Hematopoietic multipotent progenitor cell (in vitro differentiated cells): ENCODE measurements at regions not wholly inside any gene's neighbourhood (a gene's known extent, or its start where the extent isn't known, plus 50 kb on each side); places are given as distances from the start of the nearest gene placed in this dataset.

Experiments used
- DNase-seq, 3 donors: peaks; one replicate each; pipeline ENCODE4 v3.0.0-alpha.2; 2011 to 2015; ENCODE audit warnings: low read depth in 2 of 3, low spot score in 2 of 3

DNA sequence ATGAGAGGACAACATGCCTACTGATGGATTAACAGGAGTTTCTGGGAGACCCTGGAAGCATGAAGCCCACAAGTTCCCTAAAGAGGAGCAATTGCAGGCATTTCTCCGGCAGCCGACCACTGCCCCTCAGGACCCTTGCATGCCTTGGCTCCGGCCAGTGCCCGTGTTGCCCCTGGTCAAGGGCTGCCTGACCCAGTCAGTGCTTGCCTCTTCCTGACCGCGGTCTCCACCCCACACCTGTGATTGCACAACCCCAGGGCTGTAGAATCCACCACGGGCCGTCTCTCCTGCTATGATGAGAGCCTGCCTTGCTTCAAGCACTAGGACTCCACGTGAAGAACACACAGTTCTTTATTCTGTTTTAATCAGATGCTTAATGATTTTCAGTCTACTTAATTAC is 127.5 kb downstream of the GLI2 start:
- DNase-seq, result no peak

DNA sequence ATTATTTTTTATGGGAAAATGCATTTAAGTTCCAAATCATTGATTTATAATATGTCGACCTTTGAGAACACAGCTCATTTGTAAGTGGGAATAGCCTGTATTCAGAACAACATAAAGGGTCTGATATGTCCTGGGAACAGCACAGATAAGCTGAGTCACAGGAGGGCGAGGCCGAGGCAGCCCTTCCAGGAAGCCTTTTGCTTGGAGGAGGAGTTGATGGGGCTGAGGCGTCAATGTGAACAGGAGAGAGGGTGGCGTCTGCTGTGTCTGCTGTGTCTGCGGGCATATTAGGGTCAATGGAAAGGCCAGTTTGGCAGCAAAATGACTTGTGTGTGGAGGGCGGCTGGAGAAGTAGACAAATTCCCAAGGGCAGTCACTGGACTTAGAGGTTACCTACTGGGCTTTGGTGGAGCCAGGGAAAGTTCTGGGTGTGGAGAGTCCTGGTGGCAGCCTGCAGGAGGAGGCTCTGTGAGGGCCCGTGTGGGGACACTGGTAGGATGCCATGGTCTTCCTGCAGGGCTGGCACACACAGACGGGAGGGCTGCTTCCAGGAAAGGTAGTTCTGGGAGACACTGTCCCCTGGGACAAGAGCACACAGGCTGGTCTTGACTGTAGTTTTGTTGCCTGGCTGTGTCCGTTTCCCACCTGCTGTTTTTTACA is 128.1 kb downstream of the GLI2 start:
- DNase-seq, result no peak

DNA sequence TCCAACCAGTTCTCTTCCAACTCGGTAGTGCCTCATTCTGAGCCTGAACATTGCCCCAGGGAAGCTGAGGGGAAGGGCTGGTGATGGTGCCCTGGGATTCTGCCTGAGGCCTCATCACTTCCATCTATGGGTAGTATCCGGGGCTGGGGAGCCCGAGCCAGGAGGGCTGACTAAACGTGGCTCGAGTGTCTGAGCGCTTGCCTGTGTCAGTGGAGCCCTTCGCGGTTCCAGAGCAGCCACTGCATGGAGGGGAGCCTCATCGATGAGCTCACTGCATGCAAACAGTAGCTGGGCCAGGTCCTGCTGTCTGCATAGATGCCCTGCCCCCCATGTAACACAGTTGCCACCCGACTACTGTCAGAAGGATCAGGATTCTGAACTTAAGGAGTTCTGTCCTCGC is 129.3 kb downstream of the GLI2 start:
- DNase-seq, result no peak

DNA sequence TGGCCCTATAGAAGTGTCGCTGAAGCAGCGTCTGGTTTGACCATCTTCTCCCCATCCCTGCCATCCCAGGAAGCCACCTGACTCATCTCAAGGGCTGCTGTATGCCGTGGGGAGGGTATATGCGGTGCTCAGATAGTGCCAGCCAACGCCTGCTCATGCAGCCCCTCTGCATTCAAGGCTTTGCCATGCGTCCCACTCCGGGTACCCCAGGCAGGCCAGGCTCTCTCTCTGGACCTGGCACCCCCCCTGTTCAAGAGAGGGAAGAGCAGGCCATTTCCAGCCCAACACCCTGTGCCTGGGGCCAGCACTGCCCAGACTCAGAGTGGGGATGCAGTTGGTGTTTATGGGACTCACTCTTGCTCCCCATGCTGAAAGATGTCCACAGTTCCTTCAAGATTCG is 130.0 kb downstream of the GLI2 start:
- no peak for DNase-seq

DNA sequence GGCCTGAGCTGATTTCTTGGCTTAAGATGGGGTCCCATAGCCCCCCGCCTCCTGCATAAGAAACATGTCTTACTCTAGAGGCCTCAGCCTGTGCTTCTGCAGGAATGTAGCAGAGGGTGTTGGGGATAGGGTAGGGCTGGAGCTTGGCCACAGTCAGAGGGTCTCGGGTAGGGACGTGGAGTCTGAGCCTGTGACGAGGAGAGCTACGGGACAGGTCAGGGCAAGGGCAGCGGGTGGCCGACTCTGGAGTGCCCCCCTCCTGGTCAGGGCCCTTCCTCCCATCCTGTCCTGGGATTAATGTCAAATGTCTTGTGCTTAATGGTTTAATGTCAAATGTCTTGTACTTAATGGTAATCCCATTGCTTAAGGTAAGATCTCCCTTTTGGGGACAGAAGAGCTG is 130.4 kb downstream of the GLI2 start:
- DNase-seq, result no peak

DNA sequence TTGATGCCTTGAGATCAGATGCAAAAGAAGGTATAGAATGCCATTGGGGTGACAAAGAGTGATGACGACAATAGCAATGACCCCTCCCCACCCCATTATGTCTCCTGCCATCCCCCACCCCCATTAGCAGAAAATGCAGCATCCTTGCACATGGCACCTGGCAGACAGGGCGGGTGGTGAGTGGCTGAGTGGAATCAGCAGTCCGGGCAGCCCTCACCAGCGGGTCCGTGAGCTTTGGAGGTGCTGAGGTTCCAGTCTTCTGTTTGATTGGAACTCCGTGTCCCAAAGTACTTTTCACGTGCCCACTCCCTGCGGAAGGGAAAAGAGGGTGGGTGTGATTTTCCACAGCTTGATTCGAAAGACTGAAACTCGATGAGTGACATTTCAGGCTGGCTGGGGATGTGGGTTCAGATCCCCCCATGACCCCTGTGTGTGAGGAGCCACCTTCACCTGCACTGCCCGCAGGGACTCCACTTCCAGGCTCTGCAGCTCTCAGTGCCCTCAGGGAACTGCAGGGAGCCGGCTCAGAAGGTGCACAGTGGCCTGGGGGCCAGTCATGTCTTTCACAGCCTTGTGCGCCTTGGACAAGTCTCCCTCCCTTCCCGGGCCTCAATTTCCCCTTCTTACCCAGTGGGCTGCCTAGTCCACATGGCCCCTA is 130.9 kb downstream of the GLI2 start:
- DNase-seq, result no peak

DNA sequence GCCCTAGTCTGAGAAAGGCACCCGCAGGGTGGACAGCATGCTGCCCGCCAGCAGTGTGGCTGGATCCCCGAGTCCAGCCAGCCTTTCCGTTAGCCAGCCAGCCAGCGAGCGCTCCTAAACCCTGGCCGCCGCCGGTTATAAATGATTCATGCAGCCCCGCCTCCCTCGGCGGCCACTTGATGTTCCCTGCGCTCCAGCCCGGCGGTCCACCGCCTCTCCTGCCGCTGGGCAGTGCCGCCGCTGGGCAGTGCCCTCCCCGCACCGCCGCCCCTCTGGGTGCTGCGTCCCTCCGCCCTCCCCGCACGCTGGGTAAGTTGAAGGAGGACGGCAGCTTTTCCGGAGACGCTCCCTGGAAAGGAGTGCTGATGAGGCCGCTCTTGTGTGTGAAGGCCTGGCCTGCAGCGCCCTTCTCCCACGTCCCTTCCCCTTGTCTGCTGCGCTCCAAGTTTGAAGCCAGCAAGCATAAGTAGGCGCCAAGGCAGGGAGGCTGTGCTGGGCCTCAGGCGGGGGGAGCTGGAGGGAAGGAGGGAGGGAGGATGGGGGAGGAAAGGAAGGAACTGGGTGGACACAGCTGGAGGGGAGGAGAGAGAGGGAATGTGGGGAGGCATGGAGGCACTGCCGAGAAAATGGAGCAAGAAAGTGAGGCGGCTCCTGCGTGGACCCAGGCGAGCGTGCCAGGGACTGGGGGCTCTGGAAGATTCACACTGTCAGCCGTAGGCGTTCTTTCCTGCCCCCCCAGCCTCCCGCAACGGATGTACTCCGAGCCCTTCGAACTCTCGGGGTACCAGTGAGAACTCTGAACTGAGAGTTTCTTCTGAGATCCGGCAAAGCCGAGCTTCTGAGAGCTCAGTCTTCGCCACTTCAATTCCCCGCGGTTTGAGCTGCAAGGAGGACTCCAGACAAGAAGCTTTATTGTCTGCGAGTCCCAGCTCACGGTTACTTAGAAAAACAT is 131.9 kb downstream of the GLI2 start:
- peak in 2 of 3 donors; percentile 12 to 21 for DNase-seq

DNA sequence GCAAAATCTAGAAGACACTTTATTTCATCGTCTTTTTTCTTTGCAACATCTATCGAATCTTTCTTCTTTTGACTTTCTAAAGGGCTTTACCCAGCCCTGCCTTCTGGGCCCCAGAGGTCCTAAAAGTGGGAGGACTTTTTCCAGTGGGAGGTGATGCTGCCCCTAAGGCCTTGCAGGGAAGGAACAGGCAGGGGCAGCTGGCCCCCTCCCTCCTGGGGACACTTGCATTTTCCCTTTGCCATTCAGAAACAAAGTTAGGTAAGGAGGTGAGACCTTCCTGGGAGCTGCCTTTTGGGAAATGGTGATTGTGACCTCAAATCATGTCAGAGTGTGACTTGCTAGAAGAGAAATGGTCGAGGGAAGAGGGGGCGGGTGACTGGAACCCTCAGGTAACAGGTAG is 132.7 kb downstream of the GLI2 start:
- DNase-seq, result no peak

DNA sequence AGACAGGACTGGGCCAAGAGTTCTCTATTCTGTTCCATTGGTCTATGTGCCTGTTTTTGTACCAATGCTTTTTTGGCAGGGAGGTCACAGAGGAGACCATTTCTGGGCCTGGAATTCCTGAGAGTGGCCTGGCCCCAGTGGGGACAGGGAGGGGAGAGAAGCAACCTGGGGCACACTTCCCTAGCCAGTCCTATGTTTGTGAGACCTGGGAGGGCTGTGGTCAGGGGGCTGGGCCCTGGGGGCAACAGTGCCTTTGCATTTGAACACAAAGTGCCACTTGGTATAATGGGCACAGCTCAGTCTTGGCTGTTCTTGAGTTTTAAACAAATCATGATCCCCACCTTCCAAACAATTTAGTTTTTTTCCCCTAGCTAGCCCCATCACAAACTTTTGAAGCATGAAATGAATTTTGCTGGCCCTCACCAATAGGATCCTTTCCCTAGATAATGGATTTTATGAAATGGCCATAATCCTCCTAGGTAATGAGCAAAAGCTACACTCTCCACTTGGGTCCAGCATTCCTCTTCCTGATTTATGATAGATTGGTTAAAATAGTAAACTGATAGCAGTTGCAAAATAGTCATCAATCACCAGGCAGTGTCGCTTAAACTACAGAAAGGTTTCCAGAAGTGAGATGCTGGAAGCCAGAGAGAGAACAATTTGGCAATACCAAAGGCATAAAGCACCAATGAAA is 133.5 kb downstream of the GLI2 start:
- DNase-seq, result no peak

DNA sequence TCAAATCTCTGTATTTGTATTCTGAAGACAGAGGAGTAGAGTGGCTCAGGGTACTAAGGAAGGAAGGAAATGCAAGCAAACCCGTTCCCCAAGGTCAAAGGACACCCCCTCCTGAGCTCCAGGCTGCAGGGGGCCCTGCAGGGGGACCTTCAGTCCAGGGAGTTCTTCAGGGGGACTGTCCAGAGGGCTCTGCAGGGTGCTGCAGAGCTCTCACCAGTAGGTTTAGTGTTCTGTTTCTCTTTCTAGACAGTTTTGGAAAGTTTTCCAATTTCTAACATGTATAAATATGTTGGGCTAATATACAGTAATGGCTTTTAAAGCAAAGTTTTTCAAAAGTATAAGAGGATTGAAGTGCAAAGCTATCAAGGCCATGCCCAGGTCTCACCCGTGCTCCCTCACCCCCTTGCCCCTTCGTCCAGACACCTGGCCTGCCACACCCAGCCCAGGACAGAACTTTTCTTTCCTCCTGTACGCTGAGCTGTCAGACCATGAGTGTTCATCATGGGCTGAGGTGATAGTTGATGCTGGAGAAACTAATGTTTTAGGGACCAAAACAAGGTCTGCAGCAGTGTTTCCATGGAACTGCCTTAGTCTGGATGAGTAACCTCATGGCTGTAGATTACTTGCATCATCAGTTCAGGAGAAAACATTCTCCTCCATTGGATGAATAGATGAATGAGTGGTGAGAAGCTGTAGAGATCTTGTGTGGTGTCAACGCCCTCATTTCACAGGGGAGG is 134.2 kb downstream of the GLI2 start:
- DNase-seq, result no peak

DNA sequence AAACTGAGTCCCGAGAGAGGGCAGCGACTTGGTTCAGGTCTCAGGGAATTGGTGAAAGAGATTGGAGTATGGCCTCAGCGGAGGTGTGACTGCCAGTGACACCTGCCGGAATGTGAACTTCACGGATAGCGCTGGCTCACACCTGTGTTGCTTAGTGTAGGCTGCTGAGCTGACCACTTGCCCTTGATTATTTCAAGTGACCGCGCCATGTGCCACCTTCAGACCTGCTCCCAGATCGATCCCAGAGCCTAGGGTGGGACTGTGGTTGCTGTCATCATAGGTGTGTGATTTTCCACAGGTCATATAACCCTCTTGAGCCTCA is 134.8 kb downstream of the GLI2 start:
- no peak for DNase-seq

DNA sequence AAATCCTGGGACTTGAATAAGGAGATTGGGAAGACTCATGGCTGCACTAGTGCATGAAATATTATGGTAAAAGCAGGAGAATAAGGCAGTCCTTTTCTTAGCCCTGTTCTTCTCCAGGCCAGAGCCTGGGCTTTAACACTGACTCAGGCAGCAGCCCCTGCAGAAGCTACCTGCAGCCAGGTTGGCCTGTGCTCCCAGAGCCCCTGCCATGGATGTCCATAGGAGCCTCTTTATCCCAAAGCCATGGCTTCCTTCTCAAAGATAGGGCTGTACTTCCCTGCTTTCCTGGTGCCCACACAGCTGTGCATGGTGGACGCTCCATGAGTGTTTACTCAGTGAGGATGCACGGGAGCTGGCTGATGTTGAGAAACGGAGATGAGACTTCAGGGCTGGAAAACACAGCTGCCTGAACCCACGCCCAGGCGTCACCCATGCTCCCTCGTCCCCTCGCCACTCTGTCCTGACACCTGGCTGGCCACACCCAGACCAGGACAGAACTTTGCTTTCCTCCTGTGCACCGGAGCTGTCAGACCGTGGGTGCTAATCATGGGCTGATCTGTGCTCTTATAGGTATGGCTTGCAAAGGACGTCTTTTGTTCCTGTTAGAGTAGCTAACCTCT is 135.5 kb downstream of the GLI2 start:
- DNase-seq, result no peak

DNA sequence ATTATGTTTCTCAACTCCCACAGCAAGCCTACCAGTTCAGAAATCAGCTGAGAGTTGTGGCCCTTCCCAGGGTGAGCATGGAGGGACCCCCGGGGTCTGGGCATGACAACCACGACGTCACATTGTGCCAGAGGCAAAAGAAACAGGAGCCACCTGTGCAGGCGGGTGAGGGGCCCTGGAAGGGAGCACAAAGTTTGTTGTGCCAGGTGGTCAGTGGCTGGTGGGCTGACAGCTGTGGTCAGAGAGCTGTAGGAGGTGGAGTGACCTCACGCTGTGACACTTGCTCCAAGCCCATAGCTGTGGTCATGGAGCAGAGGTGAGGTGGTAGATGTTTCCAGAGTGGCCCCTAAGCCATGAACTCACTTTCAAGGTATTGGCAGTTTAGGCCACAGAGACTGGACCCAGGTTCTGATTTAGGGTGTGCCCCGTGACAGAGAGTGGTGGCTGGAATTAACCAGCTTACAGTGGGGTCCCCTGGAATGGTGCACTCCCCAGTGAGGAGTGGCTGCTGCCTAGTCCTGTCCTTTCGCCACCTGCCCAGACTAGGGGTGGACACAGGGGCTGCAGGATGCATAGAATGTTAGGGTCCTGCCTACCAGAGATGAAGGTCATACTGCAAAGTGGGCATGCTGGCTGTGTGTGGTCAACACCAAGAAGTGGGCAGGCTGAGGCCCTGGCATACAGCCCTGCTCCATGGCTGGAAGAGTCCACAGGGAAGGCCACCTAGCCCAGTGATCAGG is 136.4 kb downstream of the GLI2 start:
- DNase-seq, result no peak

DNA sequence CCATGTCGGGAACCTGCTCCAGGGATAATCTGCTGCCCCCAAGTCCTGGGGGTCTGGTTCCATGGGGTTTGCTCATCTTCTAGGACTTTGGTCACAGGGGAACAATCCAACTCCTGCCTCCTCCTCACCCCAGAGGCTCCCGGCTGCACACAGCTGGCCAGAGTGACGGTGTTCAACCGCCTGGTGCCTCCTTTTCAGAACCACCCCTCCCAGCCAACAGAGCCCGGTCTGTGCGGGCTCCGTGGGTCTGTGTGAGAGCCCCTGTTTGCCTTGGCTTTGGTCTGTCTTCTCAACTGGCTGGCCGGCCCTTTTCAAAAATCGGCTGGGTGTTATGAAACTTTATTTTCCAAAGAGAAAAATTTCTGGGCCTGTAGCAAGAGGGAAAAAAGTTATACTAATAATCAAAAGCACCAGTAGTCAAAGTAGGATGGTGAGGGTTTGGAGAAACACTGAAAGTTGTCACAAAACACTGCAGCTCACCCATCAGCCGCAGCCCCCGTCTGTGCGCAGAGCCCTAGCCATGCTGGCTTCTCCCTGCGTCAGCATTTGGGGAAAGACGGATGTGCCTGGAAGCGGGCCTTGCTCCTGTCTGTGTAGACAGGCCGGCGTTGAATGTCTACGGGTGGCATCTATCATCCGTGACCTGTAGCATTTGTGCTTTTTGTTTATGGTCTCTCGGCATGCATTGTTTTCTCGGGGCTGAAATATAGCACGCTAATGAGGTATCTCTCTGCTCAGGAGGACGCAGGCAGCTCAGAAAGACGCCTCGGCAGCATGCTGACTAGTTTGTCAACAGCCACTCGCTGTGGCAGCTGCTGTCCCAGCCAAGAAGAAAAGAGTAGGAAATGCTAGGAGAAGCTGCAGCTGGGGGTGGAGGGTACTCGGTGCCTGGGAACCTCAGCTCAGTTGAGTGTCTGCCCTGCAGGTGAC is 138.6 kb downstream of the GLI2 start:
- DNase-seq, result no peak

DNA sequence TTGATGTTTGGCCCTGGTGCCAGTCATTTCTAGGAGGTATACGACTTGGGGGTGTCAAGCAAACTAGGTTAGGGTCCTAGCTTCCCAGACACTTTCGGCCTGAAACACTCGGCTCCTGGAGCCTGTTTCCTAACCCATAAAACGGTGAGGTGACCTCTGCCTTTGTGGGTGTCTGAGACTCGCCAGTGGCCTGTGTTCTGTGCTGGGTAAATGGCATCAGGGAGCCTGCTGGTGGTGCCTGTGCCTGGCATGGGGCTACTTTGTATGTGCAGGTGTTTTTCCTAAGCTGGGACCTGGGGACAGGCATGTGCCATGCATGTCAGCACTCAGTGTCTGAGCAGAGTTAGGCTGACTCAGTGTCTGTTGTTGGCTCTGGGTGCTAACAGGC is 139.2 kb downstream of the GLI2 start:
- DNase-seq, result no peak

DNA sequence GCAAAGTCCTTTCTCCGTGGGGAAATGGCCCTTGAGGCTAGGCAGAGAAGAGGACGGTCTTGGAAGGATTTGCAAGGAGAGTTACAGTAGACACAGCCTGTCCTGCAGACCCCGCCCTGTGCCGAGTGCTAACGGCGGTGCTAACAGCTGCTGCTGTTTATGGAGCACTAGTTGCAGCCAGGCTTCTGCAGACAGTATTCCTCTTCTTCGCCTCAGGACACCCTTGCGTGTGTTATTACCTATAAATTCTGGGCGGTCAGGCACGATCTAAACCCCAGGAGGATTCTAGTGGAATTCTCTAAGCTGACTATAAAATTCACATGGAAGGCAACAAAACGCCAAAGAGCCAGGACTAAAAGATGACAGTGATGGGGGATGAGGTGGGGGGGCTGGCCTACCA is 139.8 kb downstream of the GLI2 start:
- no peak for DNase-seq

DNA sequence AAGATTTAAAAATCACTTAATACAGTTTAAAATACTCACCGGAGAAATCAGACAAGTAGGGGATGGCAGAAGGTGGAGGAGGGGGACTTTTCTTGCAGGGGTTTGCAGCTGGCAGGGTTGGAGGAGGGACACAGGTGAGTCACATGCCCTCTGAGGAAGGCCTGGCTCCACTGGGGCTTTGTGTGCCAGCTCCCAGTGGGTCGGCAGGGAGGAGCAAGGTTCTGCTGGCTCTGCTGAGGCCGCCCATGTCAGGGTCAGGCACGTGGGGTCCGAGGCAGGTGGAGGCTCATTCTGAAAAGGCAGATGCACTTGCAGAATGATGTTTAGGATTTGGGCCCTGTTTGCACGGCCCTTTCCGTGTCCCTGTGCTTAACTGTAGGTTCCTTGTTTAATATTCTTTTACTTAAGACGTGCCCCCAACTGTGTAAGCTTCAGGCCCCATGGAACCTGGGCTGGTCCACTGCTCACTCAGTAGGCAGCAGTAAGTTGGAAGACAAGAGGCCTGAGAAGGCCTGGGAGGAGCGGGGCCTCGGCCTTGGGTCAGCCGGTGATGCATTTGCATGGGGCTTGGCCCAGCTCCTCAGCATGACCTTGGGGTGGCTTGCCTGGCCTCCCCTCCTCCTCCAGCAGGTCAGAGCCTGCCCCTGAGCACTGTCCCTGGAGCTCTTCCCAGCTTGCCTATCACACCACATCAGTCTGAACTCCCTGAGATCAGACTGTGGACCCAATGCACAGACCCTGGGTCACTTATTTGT is 141.0 kb downstream of the GLI2 start:
- no peak for DNase-seq

DNA sequence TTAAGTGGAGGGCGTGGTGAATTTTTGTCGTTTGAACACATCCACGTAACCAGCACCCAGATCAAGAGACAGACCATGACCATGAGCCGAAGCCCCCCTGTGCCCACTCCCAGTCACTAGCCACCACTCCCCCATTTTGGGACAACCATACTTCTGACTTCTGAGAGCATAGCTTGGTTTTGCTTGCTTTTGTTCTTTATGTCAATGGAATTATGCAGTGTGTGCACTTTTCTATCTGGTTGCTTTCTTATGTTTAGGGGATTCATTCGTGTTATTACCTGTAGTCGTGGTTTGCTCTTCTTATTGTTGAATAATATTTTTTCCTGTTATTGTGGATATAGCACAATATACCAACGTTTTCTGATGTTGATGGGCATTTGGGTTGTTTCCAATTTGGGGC is 141.7 kb downstream of the GLI2 start:
- no peak for DNase-seq
